NOMO-1 treated with DMSO at 0.1 percent for 48 hours (cell line): ENCODE measurements at regions not wholly inside any gene's neighbourhood (a gene's known extent, or its start where the extent isn't known, plus 50 kb on each side); places are given as distances from the start of the nearest gene placed in this dataset.
"Not testable (repeated sequence)": the region's sequence is repeated elsewhere in the genome, so short reads cannot be mapped to it uniquely, and the experiment has no call there.

Experiments used
- DNase-seq: peaks from one replicate; lab custom pipeline; 2025; ENCODE audit not compliant: unreplicated experiment; lab: John Stamatoyannopoulos, UW

GRCh38 chr1:164092603-164093353, 466.2 kb upstream of the PBX1 start:
- no peak for DNase-seq

GRCh38 chr1:164093543-164093942, 465.4 kb upstream of the PBX1 start:
- no peak for DNase-seq

GRCh38 chr1:164101802-164102201, 457.2 kb upstream of the PBX1 start:
- DNase-seq, result no peak

GRCh38 chr1:164131949-164132348, 427.0 kb upstream of the PBX1 start:
- no peak for DNase-seq

GRCh38 chr1:164137273-164137925, 421.6 kb upstream of the PBX1 start:
- no peak for DNase-seq

- no peak for DNase-seq
Observed at GRCh38 chr1:164141797-164142196, 417.2 kb upstream of the PBX1 start.

GRCh38 chr1:164154622-164155021, 404.4 kb upstream of the PBX1 start:
- no peak for DNase-seq

- DNase-seq, result no peak
Observed at GRCh38 chr1:164155347-164155746, 403.6 kb upstream of the PBX1 start.

GRCh38 chr1:164163289-164163849, 395.6 kb upstream of the PBX1 start:
- no peak for DNase-seq

GRCh38 chr1:164165466-164165865, 393.5 kb upstream of the PBX1 start:
- no peak for DNase-seq

GRCh38 chr1:164166454-164166853, 392.5 kb upstream of the PBX1 start:
- not testable (repeated sequence) for DNase-seq

- no peak for DNase-seq
Observed at GRCh38 chr1:164177118-164177517, 381.9 kb upstream of the PBX1 start.

- no peak for DNase-seq
Observed at GRCh38 chr1:164180824-164181223, 378.2 kb upstream of the PBX1 start.

- no peak for DNase-seq
Observed at GRCh38 chr1:164183854-164184635, 374.9 kb upstream of the PBX1 start.

GRCh38 chr1:164186881-164187280, 372.1 kb upstream of the PBX1 start:
- no peak for DNase-seq

- no peak for DNase-seq
Observed at GRCh38 chr1:164188497-164188896, 370.5 kb upstream of the PBX1 start.

GRCh38 chr1:164191191-164191590, 367.8 kb upstream of the PBX1 start:
- no peak for DNase-seq

- no peak for DNase-seq
Observed at GRCh38 chr1:164210211-164210739, 348.7 kb upstream of the PBX1 start.

GRCh38 chr1:164223378-164223777, 335.6 kb upstream of the PBX1 start:
- DNase-seq, result no peak

GRCh38 chr1:164225011-164225410, 334.0 kb upstream of the PBX1 start:
- DNase-seq, result no peak

GRCh38 chr1:164226977-164227376, 332.0 kb upstream of the PBX1 start:
- no peak for DNase-seq
